HG03064 (cell line): ENCODE measurements at regions not wholly inside any gene's neighbourhood (a gene's known extent, or its start where the extent isn't known, plus 50 kb on each side); places are given as distances from the start of the nearest gene placed in this dataset.

Source experiments
- ATAC-seq: cut with Tn5 transposase; IDR thresholded peaks from one replicate; pipeline ENCODE4 v1.9.1; 2021; ENCODE audit warnings: low read depth; ENCODE audit not compliant: unreplicated experiment

DNA sequence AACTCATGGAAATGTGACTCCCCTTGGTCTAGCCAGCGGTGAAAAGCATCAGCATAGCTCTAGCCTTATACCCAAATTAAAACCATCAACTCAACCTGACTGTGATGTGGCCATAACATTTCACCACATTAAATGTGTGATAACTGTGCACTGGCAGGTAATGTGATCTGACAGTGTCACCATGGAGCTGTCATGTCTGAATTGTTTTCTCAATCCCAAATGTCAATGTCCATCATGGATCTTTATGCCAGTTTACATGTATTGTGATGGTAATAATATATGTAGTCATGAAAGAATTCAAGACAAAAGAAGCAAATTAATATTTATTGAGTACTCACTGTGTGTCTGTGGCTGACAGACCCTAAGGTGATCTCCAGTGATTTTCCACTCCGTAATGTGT lies 213.4 kb upstream of the EOMES start:
- no peak for ATAC-seq

DNA sequence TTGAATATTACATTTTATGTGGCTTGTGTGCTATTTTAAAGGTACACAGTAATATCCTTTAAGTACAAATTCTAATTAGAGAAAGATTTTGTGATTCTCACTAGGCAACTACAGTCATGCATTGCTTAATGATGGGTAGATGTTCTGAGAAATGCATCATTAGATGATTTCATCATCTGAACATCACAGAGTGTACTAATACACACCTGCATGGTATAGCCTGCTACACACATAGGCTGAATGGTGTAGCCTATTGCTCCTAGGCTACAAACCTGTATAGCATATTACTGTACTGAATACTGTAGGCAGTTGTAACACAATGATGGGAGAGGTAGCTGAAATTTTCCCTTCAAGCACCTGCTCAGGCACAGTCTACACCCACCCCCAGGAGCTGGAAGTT lies 217.4 kb upstream of the EOMES start:
- no peak for ATAC-seq

DNA sequence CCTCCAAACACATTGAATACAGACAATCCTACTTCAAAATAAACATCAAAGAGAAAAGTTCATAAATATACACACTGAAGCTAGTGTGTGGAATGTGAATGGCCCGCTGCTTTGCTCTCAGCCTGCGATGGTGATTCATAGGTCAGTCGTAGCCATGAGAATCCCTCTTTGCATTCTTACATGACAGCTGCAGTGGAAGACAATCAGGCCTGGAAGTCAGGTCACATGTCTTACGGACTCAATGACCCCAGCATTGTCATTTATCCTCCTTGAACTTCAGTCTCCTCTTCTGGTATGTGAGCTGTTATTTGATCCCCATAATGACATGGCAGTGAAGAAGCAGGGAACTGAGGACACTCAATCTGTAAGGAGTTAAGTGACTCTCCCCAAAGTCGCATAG lies 217.8 kb upstream of the EOMES start:
- ATAC-seq, result no peak

DNA sequence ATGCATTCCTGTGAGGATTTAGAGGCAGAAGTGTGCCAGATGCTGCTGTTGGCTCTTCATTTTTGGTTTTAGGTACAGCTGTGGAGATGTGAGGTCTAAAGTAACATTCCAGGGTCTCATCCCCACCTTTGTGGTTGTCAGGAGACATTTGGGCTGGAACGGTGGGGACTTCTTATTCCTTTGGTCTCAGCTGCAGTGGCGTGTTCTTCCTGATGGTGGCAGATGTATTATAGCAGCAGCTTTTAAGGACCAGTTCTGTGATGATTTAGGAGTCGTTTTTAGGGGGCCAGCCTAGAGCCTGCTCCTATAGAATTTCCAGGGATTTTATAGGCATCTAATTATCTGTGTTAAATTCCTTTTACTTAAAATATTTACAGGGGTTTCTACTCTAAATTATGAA lies 221.0 kb upstream of the EOMES start:
- no peak for ATAC-seq

DNA sequence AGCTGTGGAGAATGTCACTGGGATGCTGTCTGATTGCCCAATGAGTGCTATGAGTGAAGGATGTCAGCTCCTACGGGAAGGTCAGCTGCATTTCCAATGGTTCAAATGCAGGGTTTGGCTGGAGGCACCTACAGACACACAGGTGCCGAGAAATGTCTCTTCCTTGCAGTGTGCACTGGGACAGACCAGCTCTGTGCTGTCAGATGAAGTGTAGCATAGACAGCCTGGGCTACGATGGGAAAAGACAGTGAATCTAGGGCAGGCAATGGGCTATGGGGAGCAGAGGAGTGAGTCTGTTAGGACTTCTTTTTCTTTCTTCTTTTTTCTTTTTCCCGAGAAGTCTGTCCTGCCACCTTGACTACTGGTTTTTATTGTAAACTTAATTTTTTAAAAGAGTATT lies 223.1 kb upstream of the EOMES start:
- ATAC-seq, result no peak

DNA sequence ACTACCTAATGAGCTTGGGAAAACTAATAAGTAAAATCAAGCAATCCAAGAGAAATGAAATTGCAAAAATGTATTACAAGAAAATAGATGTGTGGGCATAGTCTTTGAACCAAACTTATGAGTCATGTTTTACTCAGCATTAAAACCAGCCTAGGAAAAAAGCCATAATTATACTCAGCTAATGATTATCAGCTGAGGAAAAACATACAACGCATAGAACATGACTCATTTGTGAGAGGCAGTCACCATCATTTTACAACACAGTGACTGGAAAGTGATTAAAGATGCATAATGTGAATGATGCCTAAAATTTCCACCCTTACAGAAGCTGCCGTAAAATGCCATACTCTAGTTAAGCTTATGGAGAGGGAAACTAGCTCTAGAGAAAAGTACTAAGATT lies 238.0 kb upstream of the EOMES start:
- ATAC-seq, result no peak

DNA sequence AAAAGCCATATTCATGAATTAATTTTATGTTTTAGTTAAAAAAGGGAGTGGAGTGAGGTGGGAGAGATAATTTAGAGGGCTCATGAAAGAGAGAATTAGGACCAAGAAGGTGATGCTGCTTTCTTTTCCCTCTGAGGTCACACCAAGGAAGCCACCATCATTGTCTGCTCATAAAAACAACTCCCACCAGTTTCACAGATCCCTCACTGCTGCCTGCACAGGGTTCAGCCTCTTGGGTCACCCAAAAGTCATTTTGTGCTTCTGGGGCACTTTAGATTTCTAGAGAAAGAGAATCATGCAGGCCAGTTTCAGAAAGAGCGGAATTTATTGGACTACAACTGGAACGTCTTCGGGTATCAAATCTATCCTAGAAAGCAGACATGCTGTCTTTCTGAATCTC lies 241.4 kb upstream of the EOMES start:
- no peak for ATAC-seq

DNA sequence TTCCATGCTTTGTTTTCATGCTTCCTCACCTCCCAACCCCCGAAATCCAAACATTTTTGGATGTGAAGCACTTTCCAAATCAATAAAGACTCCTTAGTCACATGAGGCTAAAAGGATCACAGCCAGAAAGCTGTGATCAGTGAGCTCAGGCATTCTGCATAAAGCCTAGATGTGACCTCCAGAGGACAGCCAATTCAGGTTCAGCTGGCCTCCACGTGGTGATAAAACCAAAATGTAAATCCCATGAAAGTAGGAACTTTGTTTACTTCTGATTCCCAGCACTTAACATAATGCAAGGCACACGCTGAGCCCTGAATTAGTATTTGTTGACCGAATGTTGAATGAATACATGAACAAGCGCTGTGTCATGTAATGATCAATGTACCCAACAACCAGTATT lies 249.5 kb upstream of the EOMES start:
- ATAC-seq, result no peak

DNA sequence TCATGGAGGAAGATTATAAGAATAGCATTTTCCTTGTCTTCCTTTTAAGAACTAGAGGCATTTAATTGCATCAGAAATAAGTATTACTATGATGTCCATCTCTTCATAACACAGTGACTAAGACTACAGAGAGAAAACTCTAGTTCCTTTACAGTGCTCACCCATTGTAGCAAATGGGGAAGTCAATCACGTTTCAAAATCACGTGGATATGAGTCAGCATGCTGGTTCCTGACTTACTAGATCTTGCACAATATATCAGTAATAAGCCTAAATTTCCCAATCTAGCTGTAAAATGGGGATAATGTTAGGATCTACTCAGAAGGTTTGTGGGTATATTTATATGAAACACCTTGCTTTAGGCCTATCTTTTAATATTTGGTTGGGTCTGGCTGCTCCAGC lies 254.8 kb upstream of the EOMES start:
- no peak for ATAC-seq

DNA sequence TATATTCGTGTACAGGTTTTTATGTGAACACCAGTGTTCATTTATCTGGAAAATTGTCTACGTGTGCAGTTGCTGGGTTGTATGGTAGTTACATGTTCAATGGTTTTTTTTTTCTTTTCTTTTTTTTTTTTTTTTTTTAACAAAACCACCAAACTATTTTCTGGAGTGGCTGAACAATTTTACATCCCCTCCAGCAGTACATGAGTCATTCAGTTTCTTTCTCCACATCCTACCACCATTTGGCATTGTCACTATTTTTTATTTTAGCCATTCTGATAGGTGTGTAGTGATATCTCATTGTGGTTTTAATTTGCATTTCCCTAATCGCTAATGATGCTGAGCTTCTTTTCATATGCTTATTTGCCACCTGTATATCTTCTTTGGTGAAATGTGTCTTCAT lies 256.3 kb upstream of the EOMES start:
- ATAC-seq, result no peak

DNA sequence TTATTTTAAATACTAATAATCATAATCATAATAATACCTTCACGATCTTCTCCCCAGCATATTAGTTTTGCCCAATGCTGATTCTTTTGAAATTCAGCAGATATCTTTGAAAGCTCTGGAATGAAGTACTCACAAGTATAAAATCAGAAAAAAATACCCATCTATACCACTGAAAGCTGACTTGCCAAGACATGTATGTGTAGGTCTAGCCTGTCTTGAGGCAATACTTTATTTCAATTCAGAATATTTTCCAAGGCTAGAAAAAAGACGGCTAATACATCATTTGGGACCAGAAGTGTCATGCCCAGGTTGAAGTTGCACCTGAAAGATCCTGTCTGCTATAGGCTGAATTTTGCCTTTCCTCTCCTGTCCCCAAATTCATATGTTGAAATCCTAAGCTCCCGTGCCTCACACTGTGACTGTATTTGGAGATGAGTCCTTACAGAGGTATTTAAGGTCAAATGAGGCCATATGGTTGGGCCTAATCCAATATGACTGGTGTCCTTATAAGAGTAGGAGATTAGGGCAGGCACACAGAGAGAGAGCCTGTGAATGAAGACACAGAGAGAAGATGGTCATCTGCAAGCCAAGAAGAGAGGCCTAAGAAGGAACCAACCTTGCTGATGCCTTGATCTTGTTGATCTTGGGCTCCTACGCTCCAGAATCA lies 255.9 kb upstream of the CMC1 start:
- ATAC-seq, result no peak

DNA sequence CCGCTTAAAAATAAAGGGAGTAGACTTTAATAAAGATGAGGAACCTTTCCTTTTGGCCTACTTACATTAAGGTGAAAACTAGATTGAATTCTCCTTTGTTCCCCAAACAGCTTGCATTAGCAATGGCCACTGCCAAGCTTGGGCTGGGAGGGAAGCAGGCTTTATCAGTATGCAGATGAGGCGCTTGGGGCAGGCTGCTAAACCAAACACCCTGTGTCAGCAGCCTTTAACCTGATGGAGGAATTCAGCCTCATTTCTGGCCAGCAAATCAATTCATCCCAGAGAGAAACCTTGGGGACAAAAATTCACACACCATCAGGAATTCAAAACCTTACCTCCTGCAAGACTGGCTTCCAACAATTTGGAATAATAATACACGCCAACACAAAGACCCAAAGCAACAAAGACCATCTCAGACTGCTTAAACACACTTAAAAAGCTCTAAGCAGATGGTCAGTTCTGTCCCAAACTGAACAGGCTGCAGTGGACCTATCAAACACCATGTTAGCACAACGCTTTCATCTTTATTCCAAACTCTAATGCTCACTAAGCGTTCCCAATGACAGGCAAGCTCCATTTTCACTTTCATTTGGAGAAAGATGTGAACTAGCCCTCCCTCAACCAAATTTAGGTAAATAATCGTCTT lies 255.1 kb upstream of the CMC1 start:
- ATAC-seq, result no peak

DNA sequence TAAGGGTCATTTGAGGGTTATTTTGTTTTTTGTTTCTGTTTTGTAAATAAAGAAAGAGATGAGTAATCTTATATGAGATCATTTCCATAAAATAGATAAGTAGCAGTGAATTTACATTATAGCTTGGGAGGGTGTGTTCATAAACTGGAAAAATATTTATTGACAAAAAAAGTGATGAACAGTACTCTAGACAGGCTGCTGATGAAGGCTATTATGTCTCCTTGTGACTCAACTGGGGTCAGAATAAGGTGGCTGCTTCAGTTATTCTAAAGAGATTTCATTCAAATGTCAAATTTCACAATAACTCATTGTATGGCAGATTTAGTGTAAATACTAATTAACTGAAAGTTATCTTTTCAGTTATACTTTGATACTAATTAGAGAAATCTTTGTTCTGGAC lies 251.1 kb upstream of the CMC1 start:
- no peak for ATAC-seq

DNA sequence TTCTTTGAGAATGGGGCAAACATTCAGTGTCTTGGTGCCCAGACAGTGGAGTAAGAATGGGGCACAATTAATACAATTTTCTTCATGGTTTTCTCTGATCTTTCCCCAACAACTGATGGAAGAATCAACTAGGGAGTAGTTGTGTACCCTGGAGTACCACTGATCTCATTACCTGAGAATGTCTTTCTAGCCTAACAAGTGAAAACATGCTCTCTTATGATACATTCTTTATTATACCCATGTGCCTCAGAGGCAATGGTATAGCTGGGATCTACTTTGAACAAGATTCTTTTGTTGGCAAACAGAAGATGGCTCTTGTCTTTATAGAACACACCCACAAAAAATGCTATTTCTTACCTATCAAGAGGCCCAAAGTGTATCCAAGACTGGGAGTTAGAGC lies 250.6 kb upstream of the CMC1 start:
- ATAC-seq, result no peak

DNA sequence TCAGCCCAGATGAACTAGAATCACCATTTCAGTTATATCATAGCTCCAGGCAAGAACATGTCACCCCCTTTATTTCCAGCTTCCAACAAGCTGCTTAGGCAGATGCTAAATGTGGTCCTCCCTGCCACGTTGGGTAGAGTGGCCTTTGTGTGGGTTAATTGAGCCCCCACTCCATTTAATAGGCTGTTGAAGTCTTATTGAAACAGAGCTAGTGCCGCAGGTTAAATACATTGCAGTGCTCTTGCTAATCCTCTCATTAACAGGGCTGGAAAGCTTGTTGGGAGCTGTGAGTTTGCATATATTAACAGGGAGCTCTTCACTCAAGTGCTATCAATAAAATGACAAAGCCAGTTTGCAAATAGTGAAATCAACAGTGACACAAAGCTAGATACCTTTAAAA lies 248.4 kb upstream of the CMC1 start:
- no peak for ATAC-seq

DNA sequence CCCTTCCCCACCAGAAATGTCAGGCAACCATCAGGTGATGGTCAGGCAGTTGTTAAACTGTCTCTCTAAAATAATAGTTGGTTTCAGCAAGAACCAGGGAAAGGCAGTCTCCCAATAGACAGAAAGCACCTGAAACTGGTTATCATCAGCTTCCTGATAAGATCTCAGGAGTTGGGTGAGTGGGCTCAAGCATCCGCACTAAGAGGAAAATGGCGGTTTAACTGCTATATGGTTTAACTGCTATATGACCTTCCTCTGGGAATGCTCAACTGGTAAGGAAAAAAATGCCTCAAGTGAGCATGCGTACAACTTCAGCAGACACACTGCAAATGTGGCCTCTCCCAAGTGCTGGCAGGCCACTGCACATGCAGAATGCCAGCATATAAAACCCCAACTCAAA lies 240.8 kb upstream of the CMC1 start:
- ATAC-seq, result no peak

DNA sequence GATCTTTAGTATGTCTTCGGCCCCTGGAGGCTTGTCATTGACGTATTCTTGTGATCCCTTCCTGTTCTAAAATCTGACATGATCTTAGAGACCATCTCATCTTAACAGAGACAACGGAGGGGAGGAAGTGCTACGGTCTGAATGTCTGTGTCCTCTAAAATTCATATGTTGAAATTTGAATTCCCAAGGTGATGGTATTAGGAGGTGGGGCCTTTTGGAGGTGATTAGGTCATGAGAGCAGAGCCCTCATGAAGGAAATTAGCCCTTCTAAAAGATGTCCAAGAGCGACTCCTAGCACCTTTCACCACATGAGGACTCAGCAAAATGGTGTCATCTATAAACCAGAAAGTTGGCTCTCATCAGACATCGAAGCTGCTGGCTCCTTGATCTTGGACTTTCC lies 233.2 kb upstream of the CMC1 start:
- ATAC-seq, result no peak

DNA sequence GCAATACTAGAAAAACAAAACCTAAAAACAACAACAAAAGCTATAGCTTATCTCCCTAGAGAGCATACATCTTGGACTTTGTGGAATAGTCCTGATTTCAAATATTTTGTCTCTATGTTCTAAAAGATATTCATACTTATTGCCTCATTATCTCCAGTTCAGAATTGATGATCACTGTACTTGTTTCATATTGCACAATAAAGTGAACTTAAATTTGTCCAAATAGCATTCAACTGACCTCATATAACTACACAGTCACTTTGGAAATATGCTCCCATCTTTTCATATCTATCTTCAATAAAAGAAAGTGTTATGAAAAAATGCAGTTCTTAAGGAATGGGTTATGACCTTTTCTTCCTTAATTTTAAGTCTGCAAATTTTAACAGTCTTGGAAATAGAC lies 228.6 kb upstream of the CMC1 start:
- no peak for ATAC-seq

DNA sequence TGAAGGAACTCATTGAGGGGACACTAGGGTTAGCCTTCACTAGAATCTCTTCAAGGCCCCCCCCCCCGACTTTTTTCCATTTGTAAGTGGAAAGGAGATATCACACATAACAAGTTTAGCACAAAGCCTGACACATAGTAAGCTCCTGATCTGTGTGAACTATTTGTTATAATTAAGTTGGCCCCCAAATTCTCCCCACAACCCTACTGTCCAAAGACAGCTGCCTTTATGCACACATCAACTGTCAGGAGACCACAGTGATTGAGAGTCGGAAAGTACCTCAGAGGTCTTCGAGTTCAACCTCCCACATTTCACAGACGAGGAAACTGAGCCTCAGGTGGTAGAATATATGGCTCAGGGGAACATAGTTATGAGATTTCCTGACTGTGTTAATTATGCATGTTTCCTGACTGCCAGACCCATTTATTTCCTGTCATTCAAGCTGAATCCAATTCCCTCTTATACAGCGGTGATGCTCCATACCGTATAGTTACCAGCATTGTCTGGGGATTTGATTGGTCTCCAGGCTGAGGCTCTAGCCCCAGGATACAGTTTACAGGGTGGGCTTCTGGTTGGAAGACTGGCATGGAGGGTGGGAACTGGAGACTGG lies 227.4 kb upstream of the CMC1 start:
- no peak for ATAC-seq

DNA sequence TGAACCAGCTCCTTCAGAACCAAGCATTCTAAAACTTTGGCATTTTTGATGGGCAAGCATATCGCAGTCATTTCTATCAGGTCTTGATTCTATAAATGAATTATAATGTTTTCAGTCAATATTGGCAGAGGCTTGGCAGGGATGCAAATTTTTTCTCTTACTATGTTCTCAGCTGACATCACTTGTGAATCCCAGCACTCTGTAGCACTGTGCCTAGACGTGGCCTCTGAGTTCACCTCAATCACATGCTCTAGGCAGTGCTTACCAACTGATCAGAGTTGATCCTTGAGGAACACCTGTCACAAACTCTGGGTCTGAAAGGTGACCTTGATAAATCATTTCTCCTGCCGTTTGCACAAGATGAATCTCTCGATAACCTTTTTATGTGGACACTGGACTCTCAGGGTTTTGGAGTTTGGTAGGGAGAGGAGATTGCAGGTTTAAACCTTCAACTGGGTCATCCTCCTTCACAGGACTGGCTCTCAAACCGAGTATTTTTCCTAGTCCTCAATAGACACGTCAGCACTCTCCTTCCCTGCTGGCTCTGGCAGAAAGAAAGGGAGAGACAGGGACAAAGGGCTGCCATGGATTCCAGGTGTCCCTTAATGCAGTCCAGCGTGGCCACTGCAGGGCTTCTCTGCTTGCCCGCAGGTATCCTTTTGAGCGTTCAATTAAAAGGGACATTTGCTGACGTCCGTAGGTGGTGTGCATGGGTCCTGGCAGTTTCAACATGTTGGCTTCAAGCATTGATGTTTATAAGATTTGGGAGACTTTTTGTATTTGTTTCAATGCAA lies 222.3 kb upstream of the CMC1 start:
- ATAC-seq, result no peak

DNA sequence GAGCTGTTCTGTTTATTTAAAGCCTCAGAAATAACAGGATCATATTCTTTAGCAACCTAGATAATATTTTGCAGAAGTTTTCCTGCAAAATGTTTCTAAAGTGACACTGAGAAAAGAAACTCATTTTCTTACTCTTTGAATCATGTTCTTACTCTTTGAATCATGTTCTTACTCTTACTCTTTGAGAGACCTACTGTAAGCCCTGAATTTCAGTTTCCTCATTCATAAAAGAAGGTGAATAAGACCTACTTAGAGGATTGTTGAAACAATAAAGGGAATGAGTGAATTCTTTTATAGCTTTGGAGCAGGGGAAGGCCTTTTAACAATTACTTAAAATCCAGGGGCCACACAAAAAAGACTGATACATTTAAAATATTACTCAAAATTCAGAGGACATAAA lies 221.7 kb upstream of the CMC1 start:
- no peak for ATAC-seq

DNA sequence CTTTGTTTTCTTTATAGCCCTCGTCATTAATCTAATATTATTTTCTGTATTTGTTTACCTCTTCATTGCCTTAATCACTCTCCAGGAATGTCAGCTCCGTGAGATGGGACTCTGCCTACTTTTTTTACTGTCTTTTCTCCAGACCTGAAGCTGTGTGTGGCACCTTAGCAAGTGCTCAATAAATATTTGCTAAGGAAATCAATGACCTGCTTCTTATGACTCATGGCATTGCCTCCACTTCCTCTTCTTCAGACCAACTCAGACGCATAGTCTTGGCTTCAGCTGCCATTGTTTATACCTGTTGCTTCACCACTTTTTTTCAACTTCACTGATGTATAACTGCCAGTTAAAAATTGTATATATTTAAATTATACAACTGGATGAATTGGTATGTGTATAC lies 218.5 kb upstream of the CMC1 start:
- ATAC-seq, result no peak
